Karpas-422 (cell line): ENCODE measurements at regions not wholly inside any gene's neighbourhood (a gene's known extent, or its start where the extent isn't known, plus 50 kb on each side); places are given as distances from the start of the nearest gene placed in this dataset.

ENCODE experiments used
- DNase-seq: peaks from one replicate; pipeline ENCODE4 v3.0.0-alpha.2; 2015
- H2AFZ ChIP-seq: fragments of 200-600 bp; sonication (generic); 2 replicates; pipeline ENCODE4 v1.6.1; 2014; ENCODE audit warnings: antibody characterized with exemption, low read length, mixed read lengths
- H3K27ac ChIP-seq: fragments of 200-600 bp; sonication (generic); 2 replicates; pipeline ENCODE4 v1.5.1; 2014; ENCODE audit warnings: mild to moderate bottlenecking, low read length, moderate library complexity
- H3K27me3 ChIP-seq: fragments of 200-600 bp; sonication (generic); 2 replicates; pipeline ENCODE4 v1.6.1; 2014; ENCODE audit warnings: low read length, mixed read lengths
- H3K36me3 ChIP-seq: fragments of 200-600 bp; sonication (generic); 2 replicates; pipeline ENCODE4 v1.6.1; 2014; ENCODE audit warnings: low read length, mixed read lengths; ENCODE audit not compliant: insufficient read depth
- H3K4me1 ChIP-seq: fragments of 200-600 bp; sonication (generic); 2 replicates; pipeline ENCODE4 v1.6.1; 2014; ENCODE audit warnings: mild to moderate bottlenecking, low read length, mixed read lengths
- H3K4me2 ChIP-seq: fragments of 200-600 bp; sonication (generic); 2 replicates; pipeline ENCODE4 v1.6.1; 2014; ENCODE audit warnings: low read length, low read depth, mild to moderate bottlenecking; ENCODE audit not compliant: poor library complexity, severe bottlenecking
- H3K4me3 ChIP-seq: fragments of 200-600 bp; sonication (generic); 2 replicates; pipeline ENCODE4 v1.5.1; 2014; ENCODE audit warnings: mild to moderate bottlenecking, antibody characterized with exemption, low read length, mixed read lengths
- H3K79me2 ChIP-seq: fragments of 200-600 bp; sonication (generic); 2 replicates; pipeline ENCODE4 v1.6.1; 2014; ENCODE audit warnings: mild to moderate bottlenecking, low read length, mixed read lengths
- H3K9ac ChIP-seq: fragments of 200-600 bp; sonication (generic); 2 replicates; pipeline ENCODE4 v1.6.0; 2014; ENCODE audit warnings: low read length
- H3K9me2 ChIP-seq: fragments of 200-600 bp; sonication (generic), shearing (Covaris generic); replicated peaks from 2 replicates; pipeline ENCODE4 v1.6.0; 2014; ENCODE audit warnings: mild to moderate bottlenecking, low read length, moderate library complexity; ENCODE audit not compliant: insufficient read depth
- H3K9me3 ChIP-seq: fragments of 300-700, 200-600 bp; sonication (generic); 2 replicates; pipeline ENCODE4 v1.6.1; 2014; ENCODE audit warnings: low read length, mixed read lengths
- H4K20me1 ChIP-seq: fragments of 200-600 bp; sonication (generic); 2 replicates; pipeline ENCODE4 v1.6.1; 2014; ENCODE audit warnings: mild to moderate bottlenecking, antibody characterized with exemption, low read length, low read depth; ENCODE audit not compliant: insufficient read depth

- DNase-seq, result no peak
- H3K9ac ChIP-seq, result no peak overlapping the region
- no peaks in the 10 kb centered on the region for H3K27me3 ChIP-seq
- H3K4me1 ChIP-seq, result peaks cover 22% of the 10 kb centered on the region
- no peaks in the 10 kb centered on the region for H3K9me3 ChIP-seq
- H4K20me1 ChIP-seq, result no peaks in the 10 kb centered on the region
- no peaks in the 10 kb centered on the region for H3K36me3 ChIP-seq
- H3K9me2 ChIP-seq, result no peaks in the 10 kb centered on the region
- H2AFZ ChIP-seq, result no peak overlapping the region
- H3K4me3 ChIP-seq, result no peak overlapping the region
- H3K27ac ChIP-seq, result no peak overlapping the region
- H3K4me2 ChIP-seq, result no peak overlapping the region
- H3K79me2 ChIP-seq, result no peaks in the 10 kb centered on the region
These were observed 164.9 kb upstream of the RAB4A start for GRCh38 chr1:229105822-229106525.

GRCh38 chr1:229106526-229107125 is 164.3 kb upstream of the RAB4A start:
- H3K36me3 ChIP-seq, result no peaks in the 10 kb centered on the region
- peaks cover 22% of the 10 kb centered on the region for H3K4me1 ChIP-seq
- no peaks in the 10 kb centered on the region for H3K9me3 ChIP-seq
- no peak overlapping the region for H3K4me3 ChIP-seq
- no peaks in the 10 kb centered on the region for H3K27me3 ChIP-seq
- no peaks in the 10 kb centered on the region for H3K9me2 ChIP-seq
- H3K9ac ChIP-seq, result no peak overlapping the region
- H4K20me1 ChIP-seq, result no peaks in the 10 kb centered on the region
- no peaks in the 10 kb centered on the region for H3K79me2 ChIP-seq
- DNase-seq, result no peak
- no peak overlapping the region for H3K27ac ChIP-seq
- H2AFZ ChIP-seq, result no peak overlapping the region
- H3K4me2 ChIP-seq, result no peak overlapping the region

GRCh38 chr1:229107304-229107815 is 163.6 kb upstream of the RAB4A start:
- H3K27me3 ChIP-seq, result no peaks in the 10 kb centered on the region
- H4K20me1 ChIP-seq, result no peaks in the 10 kb centered on the region
- H3K9ac ChIP-seq, result no peak overlapping the region

GRCh38 chr1:229107972-229108371 is 162.9 kb upstream of the RAB4A start:
- Histone ChIP-seq H3K4me1 (peaks cover 22% of the 10 kb centered on the region), H3K9ac (no peak overlapping the region), H2AFZ (no peak overlapping the region), H4K20me1 (no peaks in the 10 kb centered on the region), H3K9me2 (no peaks in the 10 kb centered on the region), H3K27me3 (no peaks in the 10 kb centered on the region), H3K79me2 (no peaks in the 10 kb centered on the region), H3K36me3 (no peaks in the 10 kb centered on the region), H3K27ac (no peak overlapping the region), H3K4me3 (no peak overlapping the region), H3K4me2 (no peak overlapping the region), H3K9me3 (no peaks in the 10 kb centered on the region)
- DNase-seq, result no peak

More at GRCh38 chr1:229107304-229107815, 163.6 kb upstream of the RAB4A start:
- Histone ChIP-seq H2AFZ (no peak overlapping the region), H3K4me2 (no peak overlapping the region), H3K9me2 (no peaks in the 10 kb centered on the region), H3K9me3 (no peaks in the 10 kb centered on the region), H3K4me1 (peaks cover 22% of the 10 kb centered on the region), H3K4me3 (no peak overlapping the region), H3K27ac (no peak overlapping the region), H3K36me3 (no peaks in the 10 kb centered on the region), H3K79me2 (no peaks in the 10 kb centered on the region)
- no peak for DNase-seq

- no peaks in the 10 kb centered on the region for H3K79me2 ChIP-seq
- no peaks in the 10 kb centered on the region for H3K9me2 ChIP-seq
- H3K27me3 ChIP-seq, result no peaks in the 10 kb centered on the region
- peaks cover 22% of the 10 kb centered on the region for H3K4me1 ChIP-seq
- no peak overlapping the region for H3K9ac ChIP-seq
- H4K20me1 ChIP-seq, result no peaks in the 10 kb centered on the region
- no peaks in the 10 kb centered on the region for H3K36me3 ChIP-seq
- peak; percentile 55 for DNase-seq
- no peak overlapping the region for H2AFZ ChIP-seq
- H3K9me3 ChIP-seq, result no peaks in the 10 kb centered on the region
- H3K4me3 ChIP-seq, result no peak overlapping the region
- peak overlapping the region; percentile 41 for H3K4me2 ChIP-seq
- H3K27ac ChIP-seq, result no peak overlapping the region
These were observed 162.2 kb upstream of the RAB4A start for GRCh38 chr1:229108598-229109201.

- Histone ChIP-seq H3K79me2 (no peaks in the 10 kb centered on the region), H3K27me3 (no peaks in the 10 kb centered on the region), H3K27ac (no peak overlapping the region), H3K36me3 (no peaks in the 10 kb centered on the region), H3K9ac (no peak overlapping the region), H3K4me1 (peaks cover 22% of the 10 kb centered on the region), H3K4me2 (peak overlapping the region; percentile 41), H4K20me1 (no peaks in the 10 kb centered on the region), H2AFZ (no peak overlapping the region), H3K9me2 (no peaks in the 10 kb centered on the region), H3K4me3 (peak overlapping the region; percentile 31; the same call in 1 of the 2 replicates), H3K9me3 (no peaks in the 10 kb centered on the region)
- DNase-seq, result peak; percentile 65
These were observed 161.6 kb upstream of the RAB4A start for GRCh38 chr1:229109320-229109761.

GRCh38 chr1:229110986-229111385 is 159.9 kb upstream of the RAB4A start:
- no peak overlapping the region for H3K27ac ChIP-seq
- H2AFZ ChIP-seq, result no peak overlapping the region
- H3K4me1 ChIP-seq, result peaks cover 22% of the 10 kb centered on the region
- H3K9me3 ChIP-seq, result no peaks in the 10 kb centered on the region
- no peak overlapping the region for H3K9ac ChIP-seq
- H3K4me2 ChIP-seq, result no peak overlapping the region
- no peaks in the 10 kb centered on the region for H3K79me2 ChIP-seq
- H3K4me3 ChIP-seq, result no peak overlapping the region
- no peaks in the 10 kb centered on the region for H3K27me3 ChIP-seq
- no peak for DNase-seq
- no peaks in the 10 kb centered on the region for H3K9me2 ChIP-seq
- H3K36me3 ChIP-seq, result no peaks in the 10 kb centered on the region
- no peaks in the 10 kb centered on the region for H4K20me1 ChIP-seq

GRCh38 chr1:229111703-229112319 is 159.1 kb upstream of the RAB4A start:
- H3K4me2 ChIP-seq, result no peak overlapping the region
- H3K79me2 ChIP-seq, result no peaks in the 10 kb centered on the region
- DNase-seq, result no peak
- H3K4me1 ChIP-seq, result peaks cover 22% of the 10 kb centered on the region
- H3K4me3 ChIP-seq, result no peak overlapping the region
- no peak overlapping the region for H3K27ac ChIP-seq
- H3K27me3 ChIP-seq, result no peaks in the 10 kb centered on the region
- H4K20me1 ChIP-seq, result no peaks in the 10 kb centered on the region
- no peaks in the 10 kb centered on the region for H3K9me2 ChIP-seq
- no peaks in the 10 kb centered on the region for H3K9me3 ChIP-seq
- no peak overlapping the region for H3K9ac ChIP-seq
- H3K36me3 ChIP-seq, result no peaks in the 10 kb centered on the region
- no peak overlapping the region for H2AFZ ChIP-seq
